AG09319 (cell line): ENCODE measurements at regions not wholly inside any gene's neighbourhood (a gene's known extent, or its start where the extent isn't known, plus 50 kb on each side); places are given as distances from the start of the nearest gene placed in this dataset.
A peak's percentile ranks its signal among the peaks of the same experiment; 100 is the strongest.

Experiments used
- DNase-seq: peaks from one replicate; pipeline ENCODE4 v3.0.0-alpha.2; 2010; ENCODE audit warnings: low read depth; ENCODE audit errors: extremely low read depth
- TF ChIP-seq, protein P1 (sequence below): IDR thresholded peaks from 2 replicates; pipeline ENCODE4 v1.5.1; 2011; ENCODE audit warnings: low read depth, mild to moderate bottlenecking, inconsistent platforms, low read length, moderate library complexity

DNA sequence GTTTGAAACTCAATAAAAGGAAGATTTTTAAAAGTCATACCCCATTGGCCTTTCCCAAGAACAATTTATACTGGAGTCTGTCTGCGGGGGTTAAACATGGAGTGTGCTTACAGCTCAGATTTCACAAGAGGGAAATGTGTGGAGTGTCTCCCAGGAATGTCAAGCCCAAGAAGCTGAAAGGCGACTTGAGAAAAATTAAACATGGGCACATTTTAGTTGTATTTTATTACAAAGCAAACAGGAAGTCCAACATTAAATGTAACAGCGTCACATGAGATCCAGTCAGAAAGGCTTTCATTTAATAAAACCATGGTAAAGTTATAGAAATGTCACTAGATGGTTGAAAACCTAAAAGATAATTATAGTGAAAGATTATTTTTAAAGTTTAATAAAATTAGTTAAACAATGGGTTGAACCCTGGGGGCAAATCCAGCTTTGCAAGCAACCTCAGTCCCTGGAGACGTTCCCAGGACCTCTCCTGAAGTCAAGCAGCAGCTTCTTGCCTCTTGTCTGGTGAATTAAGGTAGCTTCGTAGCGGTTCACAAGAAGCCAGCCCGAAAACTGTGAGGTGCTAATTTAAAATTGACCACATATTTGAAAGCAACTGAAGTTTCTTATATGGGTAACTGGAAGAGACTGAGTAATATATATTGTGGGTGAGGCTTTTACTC lies 168.4 kb upstream of the EDNRA start:
- TF ChIP-seq, protein P1, sequence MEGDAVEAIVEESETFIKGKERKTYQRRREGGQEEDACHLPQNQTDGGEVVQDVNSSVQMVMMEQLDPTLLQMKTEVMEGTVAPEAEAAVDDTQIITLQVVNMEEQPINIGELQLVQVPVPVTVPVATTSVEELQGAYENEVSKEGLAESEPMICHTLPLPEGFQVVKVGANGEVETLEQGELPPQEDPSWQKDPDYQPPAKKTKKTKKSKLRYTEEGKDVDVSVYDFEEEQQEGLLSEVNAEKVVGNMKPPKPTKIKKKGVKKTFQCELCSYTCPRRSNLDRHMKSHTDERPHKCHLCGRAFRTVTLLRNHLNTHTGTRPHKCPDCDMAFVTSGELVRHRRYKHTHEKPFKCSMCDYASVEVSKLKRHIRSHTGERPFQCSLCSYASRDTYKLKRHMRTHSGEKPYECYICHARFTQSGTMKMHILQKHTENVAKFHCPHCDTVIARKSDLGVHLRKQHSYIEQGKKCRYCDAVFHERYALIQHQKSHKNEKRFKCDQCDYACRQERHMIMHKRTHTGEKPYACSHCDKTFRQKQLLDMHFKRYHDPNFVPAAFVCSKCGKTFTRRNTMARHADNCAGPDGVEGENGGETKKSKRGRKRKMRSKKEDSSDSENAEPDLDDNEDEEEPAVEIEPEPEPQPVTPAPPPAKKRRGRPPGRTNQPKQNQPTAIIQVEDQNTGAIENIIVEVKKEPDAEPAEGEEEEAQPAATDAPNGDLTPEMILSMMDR: no peak
- DNase-seq: no peak

DNA sequence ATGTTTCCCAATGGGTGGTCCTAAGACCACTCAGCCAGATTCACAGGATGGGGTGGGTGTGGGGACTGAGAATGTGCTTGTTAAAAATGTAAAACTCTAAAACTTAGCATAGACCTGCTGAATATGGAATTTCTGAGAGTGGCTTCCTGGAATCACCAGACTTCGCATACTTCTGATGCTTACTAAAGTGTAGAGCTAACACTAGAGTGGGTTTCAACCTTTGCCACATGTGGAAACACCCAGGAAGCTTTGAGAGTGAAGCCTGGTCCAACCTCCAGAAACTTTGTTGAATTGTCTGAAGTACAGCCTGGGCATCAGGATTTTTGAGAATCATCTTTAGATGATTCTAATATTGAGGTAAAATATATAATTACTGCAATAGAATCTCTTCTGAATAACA lies 167.8 kb upstream of the EDNRA start:
- no peak for DNase-seq
- TF ChIP-seq, protein P1: no peak

DNA sequence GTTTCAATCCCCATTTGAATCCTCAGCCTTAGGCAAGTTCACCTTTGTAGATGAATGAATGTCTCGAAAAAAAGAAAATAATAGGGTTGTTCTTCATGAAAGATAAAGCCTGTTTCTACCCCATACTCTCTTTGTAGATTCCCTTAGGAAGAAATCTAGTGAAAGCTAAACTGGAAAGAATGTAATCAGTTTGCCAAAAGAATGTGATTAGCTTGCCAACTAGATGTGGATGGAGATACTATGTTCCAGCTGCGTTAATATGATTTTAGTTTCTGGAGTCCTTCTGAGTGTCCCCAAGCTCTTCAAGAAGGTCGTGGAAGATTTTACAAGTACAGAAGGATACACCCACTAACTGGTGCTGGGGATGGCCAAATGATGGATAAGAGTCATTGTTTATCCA lies 162.3 kb upstream of the EDNRA start:
- no peak for DNase-seq
- TF ChIP-seq, protein P1: no peak

DNA sequence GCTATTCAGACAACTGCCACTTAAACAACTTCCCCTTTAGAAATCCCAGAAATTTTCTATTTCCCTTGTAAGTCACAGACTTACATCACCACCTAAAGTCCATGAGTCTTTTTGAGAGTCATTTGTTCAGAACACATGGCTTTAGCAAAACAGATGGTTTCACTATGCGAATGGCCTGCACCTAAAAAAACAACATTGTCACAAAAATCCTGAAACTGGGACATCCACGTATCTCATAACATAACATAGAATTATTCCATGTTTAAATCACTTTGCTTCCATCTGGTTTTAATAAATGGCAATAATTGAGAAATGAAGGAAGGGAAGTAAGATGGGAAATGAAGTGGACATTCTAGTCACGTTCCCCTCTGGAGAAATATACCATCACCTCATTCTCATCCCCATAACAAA lies 155.3 kb upstream of the EDNRA start:
- DNase-seq: peak; percentile 42
- TF ChIP-seq, protein P1: no peak

DNA sequence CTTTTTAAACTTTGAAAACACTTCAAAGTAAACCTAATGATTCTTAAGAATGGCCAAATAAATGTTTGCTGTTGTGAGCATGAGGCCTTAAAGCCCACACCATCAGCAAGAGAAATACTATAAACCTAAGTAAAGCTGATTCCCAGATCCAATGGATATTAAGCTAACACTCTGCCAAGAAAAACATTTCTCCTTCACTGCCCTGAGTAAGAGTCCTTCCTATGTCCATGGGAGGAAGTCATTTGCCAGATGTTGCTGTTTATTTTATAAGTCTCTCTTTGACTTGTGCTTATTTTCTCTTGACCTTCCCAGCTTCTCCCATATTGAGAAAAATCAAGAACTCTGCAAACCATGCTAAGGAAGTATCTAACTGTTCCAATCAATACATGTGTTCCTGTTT lies 154.3 kb upstream of the EDNRA start:
- no peak for DNase-seq

DNA sequence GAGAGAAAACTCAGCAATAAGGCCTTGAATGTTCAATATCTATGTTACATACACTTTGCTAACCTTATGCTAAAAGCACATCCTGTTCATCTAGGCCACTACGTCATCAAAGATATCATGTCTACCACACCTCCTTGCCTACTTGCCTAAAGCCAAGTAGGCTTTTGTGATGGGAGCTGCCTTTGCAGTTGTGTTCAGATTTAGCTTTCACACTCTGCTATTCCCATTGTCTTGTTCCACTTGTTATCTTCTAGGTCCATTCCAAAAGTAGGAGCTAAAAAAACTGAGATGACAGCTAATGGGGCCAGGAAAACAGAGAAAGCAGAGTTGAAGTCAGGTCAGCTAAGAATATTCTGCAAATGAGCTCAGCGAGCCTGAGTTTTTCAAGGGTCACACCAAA lies 153.6 kb upstream of the EDNRA start:
- DNase-seq: no peak
- TF ChIP-seq, protein P1: no peak

More for the DNA sequence above, 154.3 kb upstream of the EDNRA start:
- TF ChIP-seq, protein P1: no peak

DNA sequence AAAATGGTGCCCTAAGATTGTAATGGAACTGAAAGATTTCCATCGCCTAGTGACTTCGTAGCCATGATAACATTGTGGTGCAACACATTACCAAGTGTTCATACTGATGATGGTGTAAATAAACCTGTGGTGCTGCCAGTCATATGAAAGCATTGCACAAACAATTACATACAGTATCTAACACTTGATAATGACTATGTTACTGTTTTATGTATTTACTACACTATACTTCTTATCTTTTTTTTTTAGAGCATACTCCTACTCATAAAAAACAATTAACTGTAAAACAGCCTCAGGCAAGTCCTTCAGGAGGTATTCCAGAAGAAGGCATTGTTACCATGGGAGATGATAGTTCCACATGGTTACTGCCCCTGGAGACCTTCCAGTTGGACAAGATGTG lies 152.7 kb upstream of the EDNRA start:
- no peak for DNase-seq
- TF ChIP-seq, protein P1: no peak
